ENCODE measurements at regions not wholly inside any gene's neighbourhood (a gene's known extent, or its start where the extent isn't known, plus 50 kb on each side); places are given as distances from the start of the nearest gene placed in this dataset.
A peak's percentile ranks its signal among the peaks of the same experiment; 100 is the strongest.

- TF ChIP-seq, protein P1, sequence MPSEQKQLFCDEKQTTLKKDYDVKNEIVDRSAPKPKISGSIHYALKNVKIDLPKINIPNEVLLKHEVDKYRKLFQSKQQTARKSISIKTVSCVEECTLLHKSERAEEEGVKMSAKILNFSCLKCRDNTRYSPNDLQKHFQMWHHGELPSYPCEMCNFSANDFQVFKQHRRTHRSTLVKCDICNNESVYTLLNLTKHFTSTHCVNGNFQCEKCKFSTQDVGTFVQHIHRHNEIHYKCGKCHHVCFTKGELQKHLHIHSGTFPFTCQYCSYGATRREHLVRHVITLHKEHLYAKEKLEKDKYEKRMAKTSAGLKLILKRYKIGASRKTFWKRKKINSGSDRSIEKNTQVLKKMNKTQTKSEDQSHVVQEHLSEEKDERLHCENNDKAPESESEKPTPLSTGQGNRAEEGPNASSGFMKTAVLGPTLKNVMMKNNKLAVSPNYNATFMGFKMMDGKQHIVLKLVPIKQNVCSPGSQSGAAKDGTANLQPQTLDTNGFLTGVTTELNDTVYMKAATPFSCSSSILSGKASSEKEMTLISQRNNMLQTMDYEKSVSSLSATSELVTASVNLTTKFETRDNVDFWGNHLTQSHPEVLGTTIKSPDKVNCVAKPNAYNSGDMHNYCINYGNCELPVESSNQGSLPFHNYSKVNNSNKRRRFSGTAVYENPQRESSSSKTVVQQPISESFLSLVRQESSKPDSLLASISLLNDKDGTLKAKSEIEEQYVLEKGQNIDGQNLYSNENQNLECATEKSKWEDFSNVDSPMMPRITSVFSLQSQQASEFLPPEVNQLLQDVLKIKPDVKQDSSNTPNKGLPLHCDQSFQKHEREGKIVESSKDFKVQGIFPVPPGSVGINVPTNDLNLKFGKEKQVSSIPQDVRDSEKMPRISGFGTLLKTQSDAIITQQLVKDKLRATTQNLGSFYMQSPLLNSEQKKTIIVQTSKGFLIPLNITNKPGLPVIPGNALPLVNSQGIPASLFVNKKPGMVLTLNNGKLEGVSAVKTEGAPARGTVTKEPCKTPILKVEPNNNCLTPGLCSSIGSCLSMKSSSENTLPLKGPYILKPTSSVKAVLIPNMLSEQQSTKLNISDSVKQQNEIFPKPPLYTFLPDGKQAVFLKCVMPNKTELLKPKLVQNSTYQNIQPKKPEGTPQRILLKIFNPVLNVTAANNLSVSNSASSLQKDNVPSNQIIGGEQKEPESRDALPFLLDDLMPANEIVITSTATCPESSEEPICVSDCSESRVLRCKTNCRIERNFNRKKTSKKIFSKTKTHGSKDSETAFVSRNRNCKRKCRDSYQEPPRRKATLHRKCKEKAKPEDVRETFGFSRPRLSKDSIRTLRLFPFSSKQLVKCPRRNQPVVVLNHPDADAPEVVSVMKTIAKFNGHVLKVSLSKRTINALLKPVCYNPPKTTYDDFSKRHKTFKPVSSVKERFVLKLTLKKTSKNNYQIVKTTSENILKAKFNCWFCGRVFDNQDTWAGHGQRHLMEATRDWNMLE (tag by site-specific recombination; conservative IDR thresholded peaks at IDR 0.05; ENCODE audit: low read depth), result no peak
- no peak for TF ChIP-seq ZNF221 (tag by site-specific recombination; IDR thresholded peaks at IDR 0.05; ENCODE audit: borderline replicate concordance)
- no peak for TF ChIP-seq ZNF132 (tag by site-specific recombination; IDR thresholded peaks at IDR 0.05; ENCODE audit: borderline replicate concordance)
- no peak for TF ChIP-seq GFI1B (tag by site-specific recombination; IDR thresholded peaks at IDR 0.05)
- TF ChIP-seq ZNF488 (tag by site-specific recombination; IDR thresholded peaks at IDR 0.05), result no peak
- TF ChIP-seq ZNF302 (tag by site-specific recombination; IDR thresholded peaks at IDR 0.05; ENCODE audit: low read depth), result no peak
- TF ChIP-seq, protein P2, sequence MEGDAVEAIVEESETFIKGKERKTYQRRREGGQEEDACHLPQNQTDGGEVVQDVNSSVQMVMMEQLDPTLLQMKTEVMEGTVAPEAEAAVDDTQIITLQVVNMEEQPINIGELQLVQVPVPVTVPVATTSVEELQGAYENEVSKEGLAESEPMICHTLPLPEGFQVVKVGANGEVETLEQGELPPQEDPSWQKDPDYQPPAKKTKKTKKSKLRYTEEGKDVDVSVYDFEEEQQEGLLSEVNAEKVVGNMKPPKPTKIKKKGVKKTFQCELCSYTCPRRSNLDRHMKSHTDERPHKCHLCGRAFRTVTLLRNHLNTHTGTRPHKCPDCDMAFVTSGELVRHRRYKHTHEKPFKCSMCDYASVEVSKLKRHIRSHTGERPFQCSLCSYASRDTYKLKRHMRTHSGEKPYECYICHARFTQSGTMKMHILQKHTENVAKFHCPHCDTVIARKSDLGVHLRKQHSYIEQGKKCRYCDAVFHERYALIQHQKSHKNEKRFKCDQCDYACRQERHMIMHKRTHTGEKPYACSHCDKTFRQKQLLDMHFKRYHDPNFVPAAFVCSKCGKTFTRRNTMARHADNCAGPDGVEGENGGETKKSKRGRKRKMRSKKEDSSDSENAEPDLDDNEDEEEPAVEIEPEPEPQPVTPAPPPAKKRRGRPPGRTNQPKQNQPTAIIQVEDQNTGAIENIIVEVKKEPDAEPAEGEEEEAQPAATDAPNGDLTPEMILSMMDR (tag by site-specific recombination; IDR thresholded peaks at IDR 0.05), result peak; percentile 72; the same call in 1 of the 2 replicates
- no peak for TF ChIP-seq WT1 (tag by site-specific recombination; IDR thresholded peaks at IDR 0.05)
- no peak for TF ChIP-seq PRDM2 (tag by site-specific recombination; IDR thresholded peaks at IDR 0.05; ENCODE audit: borderline replicate concordance)
- TF ChIP-seq ZNF174 (tag by site-specific recombination; IDR thresholded peaks at IDR 0.05), result no peak
These were observed 193.5 kb upstream of the TCF4 start (continued) for GRCh38 chr18:55781481-55781957.

DNA sequence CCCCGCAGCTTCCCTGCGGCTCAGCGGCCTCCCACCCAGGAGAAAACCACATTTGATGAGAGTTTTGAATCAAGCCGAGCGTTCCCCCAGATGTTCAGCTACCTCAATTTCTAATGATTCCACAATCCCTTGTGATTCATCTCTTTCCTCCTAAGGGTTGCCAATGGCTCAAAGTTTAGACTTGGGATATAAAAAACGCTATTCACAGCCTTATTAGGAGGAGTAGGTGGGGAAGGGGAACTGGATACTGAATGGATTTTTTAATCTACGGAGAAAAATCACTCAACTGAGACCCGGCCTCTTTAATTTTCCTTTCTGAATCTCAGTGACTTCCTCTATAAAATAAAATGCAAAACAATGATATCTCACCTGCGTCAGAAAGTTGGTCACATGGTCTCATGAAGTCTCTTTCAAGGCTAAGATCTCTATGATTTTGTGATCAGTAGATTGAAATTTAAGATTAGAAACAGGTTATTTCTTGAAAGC lies 192.6 kb upstream of the TCF4 start:
- CTCF ChIA-PET, result interaction anchor here (0.7 to 3.5 kb wide), 4 partner anchors 18 to 366 kb away, joined by 3 to 18 read pairs (median 4); no protein-coding TSS in a partner anchor
- Histone ChIP-seq H3K4me1 (ENCODE audit: control insufficient read depth, insufficient read depth, low read length) (peaks cover 6% of the 10 kb centered on the region; the same call in 1 of the 2 replicates), H3K9me3 (ENCODE audit: control insufficient read depth, insufficient read depth, low read depth, low read length) (no peaks in the 10 kb centered on the region), H3K4me3 (ENCODE audit: low read depth, low read length) (peak overlapping the region; percentile 51), H3K27ac (ENCODE audit: extremely low read depth, low read depth, low read length) (peak overlapping the region; percentile 75; the same call in 1 of the 2 replicates), H3K36me3 (ENCODE audit: control insufficient read depth in 2 of 2, insufficient read depth in 1 of 2, low read length in 2 of 2) (no peaks in the 10 kb centered on the region)
- POLR2A ChIA-PET, result no interaction called here
- TF ChIP-seq KLF10 (tag by site-specific recombination; IDR thresholded peaks at IDR 0.05), result no peak
- TF ChIP-seq ZNF555 (tag by site-specific recombination; conservative IDR thresholded peaks at IDR 0.05), result no peak
- no peak for TF ChIP-seq SETDB1 (IDR thresholded peaks at IDR 0.05; ENCODE audit: insufficient read length, low read length)
- no peak for TF ChIP-seq SP3 (tag by site-specific recombination; IDR thresholded peaks at IDR 0.05)
- TF ChIP-seq, protein P1 (tag by site-specific recombination; conservative IDR thresholded peaks at IDR 0.05; ENCODE audit: low read depth), result no peak
- no peak for TF ChIP-seq ZNF146 (tag by site-specific recombination; IDR thresholded peaks at IDR 0.05)
- no peak for TF ChIP-seq ZBTB7A (tag by site-specific recombination; IDR thresholded peaks at IDR 0.05; ENCODE audit: low read depth)
- no peak for TF ChIP-seq SP2 (tag by site-specific recombination; IDR thresholded peaks at IDR 0.05)
